B cell (primary cell): ENCODE measurements at regions not wholly inside any gene's neighbourhood (a gene's known extent, or its start where the extent isn't known, plus 50 kb on each side); places are given as distances from the start of the nearest gene placed in this dataset.

Source experiments
- ATAC-seq: fragments of 200-7000 bp; cut with Tn5 transposase; one replicate; pipeline ENCODE4 v1.10.0; 2021; ENCODE audit warnings: low read depth, mild to moderate bottlenecking, moderate number of reproducible peaks, moderate library complexity
- CTCF ChIA-PET: fragments of 350-600 bp; sonication (Branson Sonifier 250); formaldehyde crosslinking; loops from one replicate; lab custom pipeline; 2021; ENCODE audit warnings: antibody characterized with exemption, inconsistent platforms; lab: Charles Lee
- POLR2A ChIA-PET: fragments of 350-600 bp; sonication (Branson Sonifier 250); formaldehyde crosslinking; loops from one replicate; lab custom pipeline; 2021; ENCODE audit warnings: antibody characterized with exemption; lab: Charles Lee
- DNase-seq: peaks from one replicate; pipeline ENCODE4 v3.0.0; 2013
- H2AFZ ChIP-seq: 2 replicates; pipeline ENCODE4 v1.6.1; 2012; ENCODE audit warnings: mild to moderate bottlenecking, low read depth, low read length; ENCODE audit not compliant: insufficient read depth, poor library complexity, severe bottlenecking
- H3K27ac ChIP-seq, 2 donors: 1 replicate in 1 of 2; 2 replicates in 1 of 2; pipeline ENCODE4 v1.5.1; 2012 to 2013; ENCODE audit warnings: low read length in 2 of 2, mild to moderate bottlenecking in 2 of 2, moderate library complexity in 1 of 2
- H3K27me3 ChIP-seq, 4 experiments: fragments of 200-600 bp in 1 of 4; sonication (generic) in 1 of 4; replicated peaks in 1 of 4; 1 replicate in 2 of 4; 2 replicates in 2 of 4; pipeline versions ENCODE4 v1.6.1 to v1.7.0; 2013 to 2016; ENCODE audit warnings: low read length in 3 of 4, mild to moderate bottlenecking in 2 of 4, mixed read lengths in 1 of 4, moderate library complexity in 1 of 4; ENCODE audit not compliant: insufficient read depth in 4 of 4, control insufficient read depth in 3 of 4; ENCODE audit errors: control extremely low read depth in 1 of 4
- H3K36me3 ChIP-seq, 2 experiments: replicated peaks in 1 of 2; 1 replicate in 1 of 2; 2 replicates in 1 of 2; pipeline versions ENCODE4 v1.6.1 to v1.7.1; 2013; ENCODE audit warnings: low read length in 1 of 2; ENCODE audit not compliant: insufficient read depth in 2 of 2, control insufficient read depth in 1 of 2; ENCODE audit errors: control extremely low read depth in 1 of 2, extremely low read depth in 1 of 2
- H3K4me1 ChIP-seq, 2 donors: fragments of 200-600 bp in 1 of 2; sonication (generic) in 1 of 2; 1 replicate in 1 of 2; 2 replicates in 1 of 2; pipeline versions ENCODE4 v1.5.1 to v1.6.1; 2013 to 2017; ENCODE audit warnings: low read length in 2 of 2; ENCODE audit not compliant: control insufficient read depth in 2 of 2, insufficient read depth in 2 of 2
- H3K4me2 ChIP-seq: replicated peaks from 2 replicates; pipeline ENCODE3; 2012; ENCODE audit warnings: mild to moderate bottlenecking, low read depth, low read length; ENCODE audit not compliant: poor library complexity, severe bottlenecking
- H3K4me3 ChIP-seq, 5 experiments: fragments of 200-600 bp in 1 of 5; sonication (generic) in 1 of 5; 1 replicate in 3 of 5; 2 replicates in 2 of 5; pipeline versions ENCODE4 v1.5.1 to v1.7.0; 2011 to 2016; ENCODE audit warnings: low read length in 4 of 5, mild to moderate bottlenecking in 4 of 5, low read depth in 2 of 5, control low read depth in 1 of 5, moderate library complexity in 1 of 5; ENCODE audit not compliant: insufficient read depth in 1 of 5; ENCODE audit errors: control extremely low read depth in 1 of 5, extremely low read depth in 1 of 5
- H3K79me2 ChIP-seq: fragments of 200-600 bp; sonication (generic); one replicate; pipeline ENCODE4 v1.6.0; 2016; ENCODE audit warnings: low read length; ENCODE audit not compliant: control insufficient read depth, insufficient read depth
- H3K9ac ChIP-seq: fragments of 200-600 bp; sonication (generic); 2 replicates; pipeline ENCODE4 v1.6.1; 2017; ENCODE audit warnings: mild to moderate bottlenecking, low read length, moderate library complexity
- H3K9me3 ChIP-seq, 3 donors: one replicate each; pipeline versions ENCODE4 v1.6.1 to v1.7.1; 2013; ENCODE audit warnings: low read length in 2 of 3; ENCODE audit not compliant: control insufficient read depth in 2 of 3, insufficient read depth in 1 of 3; ENCODE audit errors: control extremely low read depth in 1 of 3
- H4K20me1 ChIP-seq: 2 replicates; pipeline ENCODE4 v1.6.0; 2012; ENCODE audit warnings: mild to moderate bottlenecking, low read length; ENCODE audit not compliant: insufficient read depth, control insufficient read depth, poor library complexity, severe bottlenecking
- H3K27ac Mint-ChIP-seq: one replicate; pipeline ENCODE4 v1.8.0; 2021; ENCODE audit warnings: mixed read lengths
- H3K27me3 Mint-ChIP-seq: one replicate; pipeline ENCODE4 v1.8.0; 2021; ENCODE audit warnings: mixed read lengths
- H3K4me1 Mint-ChIP-seq: one replicate; pipeline ENCODE4 v1.8.0; 2021; ENCODE audit warnings: mixed read lengths
- H3K4me3 Mint-ChIP-seq: one replicate; pipeline ENCODE4 v1.8.0; 2021; ENCODE audit warnings: mixed read lengths
- H3K9me3 Mint-ChIP-seq: one replicate; pipeline ENCODE4 v1.8.0; 2022; ENCODE audit warnings: mixed read lengths; ENCODE audit not compliant: insufficient read depth
- EZH2 ChIP-seq: IDR thresholded peaks from 2 replicates; pipeline ENCODE4 v1.6.1; 2012; ENCODE audit warnings: borderline replicate concordance, low read depth, mild to moderate bottlenecking, moderate library complexity, low read length; ENCODE audit not compliant: insufficient read depth, poor library complexity, severe bottlenecking
- WGBS: methylation state at CpG from one replicate; pipeline ENCODE4 v1.1.5; 2013; ENCODE audit warnings: missing lambda C conversion rate; ENCODE audit not compliant: insufficient coverage; 5-methylcytosine and 5-hydroxymethylcytosine counted together
- intact Hi-C: fragments of 100-400 bp; cut with micrococcal nuclease; formaldehyde crosslinking; loops from one replicate; pipeline ENCODE4 v1.10.0; 2022
- TF ChIP-seq, protein P1 (sequence below): fragments of 200-600 bp; IDR thresholded peaks from one replicate; pipeline ENCODE4 v1.8.0; 2022; ENCODE audit warnings: antibody characterized with exemption, mild to moderate bottlenecking

GRCh38 chr4:133559987-133560386, 410.9 kb downstream of the PCDH10 start:
- intact Hi-C loops, result no loop called here
- DNase-seq, result no peak
- H3K27ac Mint-ChIP-seq, result no peak overlapping the region

DNA sequence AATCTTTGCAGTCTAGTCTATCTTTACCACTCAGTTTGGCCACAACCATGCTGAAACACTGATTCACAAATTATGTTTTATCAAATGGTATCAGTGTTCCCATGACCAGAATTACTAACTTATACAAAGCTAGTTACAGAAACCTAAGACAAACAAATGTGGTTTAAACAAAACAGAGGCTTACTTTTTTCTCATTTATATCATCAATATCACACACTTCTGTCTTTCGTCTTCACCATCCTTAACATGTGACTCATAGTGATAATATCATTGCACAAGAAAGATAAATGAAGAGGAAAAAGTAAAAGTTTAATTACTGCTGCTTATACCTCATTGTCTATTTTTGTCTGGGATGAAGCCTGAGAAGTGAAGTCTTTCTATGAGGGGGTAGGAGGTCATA, 406.6 kb downstream of the PCDH10 start:
- no peaks in the 10 kb centered on the region for H4K20me1 ChIP-seq
- CTCF ChIA-PET, result no interaction called here
- H3K36me3 ChIP-seq, result no peaks in the 10 kb centered on the region
- ATAC-seq (no peak), DNase-seq (no peak)
- H3K9me3 ChIP-seq, result peaks cover 0 to 11% (median 0%) of the 10 kb centered on the region in 3 donors
- H3K9me3 Mint-ChIP-seq, result no peaks in the 10 kb centered on the region
- no peaks in the 10 kb centered on the region for H3K27me3 Mint-ChIP-seq
- no peaks in the 10 kb centered on the region for H3K4me1 Mint-ChIP-seq
- no peaks in the 10 kb centered on the region for H3K79me2 ChIP-seq
- no peak overlapping the region for H3K4me2 ChIP-seq
- H3K4me3 ChIP-seq, result no peak overlapping the region
- POLR2A ChIA-PET, result no interaction called here
- no peak overlapping the region for H2AFZ ChIP-seq
- H3K4me1 ChIP-seq, result no peaks in the 10 kb centered on the region
- no peak overlapping the region for H3K9ac ChIP-seq
- intact Hi-C loops, result no loop called here
- no CpG with 5 or more reads among the region's 1 CpG for WGBS
- TF ChIP-seq, protein P1, sequence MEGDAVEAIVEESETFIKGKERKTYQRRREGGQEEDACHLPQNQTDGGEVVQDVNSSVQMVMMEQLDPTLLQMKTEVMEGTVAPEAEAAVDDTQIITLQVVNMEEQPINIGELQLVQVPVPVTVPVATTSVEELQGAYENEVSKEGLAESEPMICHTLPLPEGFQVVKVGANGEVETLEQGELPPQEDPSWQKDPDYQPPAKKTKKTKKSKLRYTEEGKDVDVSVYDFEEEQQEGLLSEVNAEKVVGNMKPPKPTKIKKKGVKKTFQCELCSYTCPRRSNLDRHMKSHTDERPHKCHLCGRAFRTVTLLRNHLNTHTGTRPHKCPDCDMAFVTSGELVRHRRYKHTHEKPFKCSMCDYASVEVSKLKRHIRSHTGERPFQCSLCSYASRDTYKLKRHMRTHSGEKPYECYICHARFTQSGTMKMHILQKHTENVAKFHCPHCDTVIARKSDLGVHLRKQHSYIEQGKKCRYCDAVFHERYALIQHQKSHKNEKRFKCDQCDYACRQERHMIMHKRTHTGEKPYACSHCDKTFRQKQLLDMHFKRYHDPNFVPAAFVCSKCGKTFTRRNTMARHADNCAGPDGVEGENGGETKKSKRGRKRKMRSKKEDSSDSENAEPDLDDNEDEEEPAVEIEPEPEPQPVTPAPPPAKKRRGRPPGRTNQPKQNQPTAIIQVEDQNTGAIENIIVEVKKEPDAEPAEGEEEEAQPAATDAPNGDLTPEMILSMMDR, result no peak
- no peak for TF ChIP-seq EZH2
- H3K27ac ChIP-seq, result no peak overlapping the region
- no peaks in the 10 kb centered on the region for H3K27me3 ChIP-seq
- no peak overlapping the region for H3K4me3 Mint-ChIP-seq
- H3K27ac Mint-ChIP-seq, result no peak overlapping the region

More at GRCh38 chr4:133559987-133560386, 410.9 kb downstream of the PCDH10 start:
- no peak overlapping the region for H3K9ac ChIP-seq
- no peaks in the 10 kb centered on the region for H3K79me2 ChIP-seq
- H3K27ac ChIP-seq, result no peak overlapping the region
- no peak overlapping the region for H3K4me3 ChIP-seq
- peaks cover 0 to 8% (median 0%) of the 10 kb centered on the region in 3 donors for H3K9me3 ChIP-seq
- Mint-ChIP-seq H3K4me3 (no peak overlapping the region), H3K27me3 (no peaks in the 10 kb centered on the region), H3K9me3 (no peaks in the 10 kb centered on the region), H3K4me1 (no peaks in the 10 kb centered on the region)
- H3K36me3 ChIP-seq, result no peaks in the 10 kb centered on the region
- H4K20me1 ChIP-seq, result no peaks in the 10 kb centered on the region
- ChIA-PET POLR2A (no interaction called here), CTCF (no interaction called here)
- no peaks in the 10 kb centered on the region for H3K27me3 ChIP-seq
- TF ChIP-seq, protein P1, result no peak
- no peak for TF ChIP-seq EZH2
- H3K4me1 ChIP-seq, result no peaks in the 10 kb centered on the region
- WGBS, result 95% methylated on average over 6 of the region's 6 CpGs
- H3K4me2 ChIP-seq, result no peak overlapping the region
- H2AFZ ChIP-seq, result no peak overlapping the region
- no peak for ATAC-seq
